ENCODE measurements at regions not wholly inside any gene's neighbourhood (a gene's known extent, or its start where the extent isn't known, plus 50 kb on each side); places are given as distances from the start of the nearest gene placed in this dataset.

DNA sequence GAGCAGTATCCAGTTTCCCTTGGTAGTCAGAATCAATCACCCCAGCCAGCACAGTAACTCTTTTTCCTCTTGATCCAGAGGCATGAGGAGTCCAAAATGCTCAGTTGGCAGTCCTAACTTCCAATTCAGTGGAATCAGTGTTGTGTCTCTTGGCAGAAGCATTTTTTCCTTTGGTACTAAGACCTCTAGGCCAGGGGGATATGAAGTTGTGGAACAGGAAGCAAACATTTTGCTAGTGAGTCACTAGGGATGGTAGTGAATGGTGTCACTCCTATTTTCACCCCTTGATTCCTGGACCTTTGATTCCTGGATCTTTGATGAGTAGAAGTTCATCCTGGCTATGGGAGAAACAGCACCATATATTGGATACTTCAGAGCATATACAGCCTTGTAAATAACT is 70.5 kb upstream of the ALDH1A3 start:
- TF ChIP-seq, protein P1, sequence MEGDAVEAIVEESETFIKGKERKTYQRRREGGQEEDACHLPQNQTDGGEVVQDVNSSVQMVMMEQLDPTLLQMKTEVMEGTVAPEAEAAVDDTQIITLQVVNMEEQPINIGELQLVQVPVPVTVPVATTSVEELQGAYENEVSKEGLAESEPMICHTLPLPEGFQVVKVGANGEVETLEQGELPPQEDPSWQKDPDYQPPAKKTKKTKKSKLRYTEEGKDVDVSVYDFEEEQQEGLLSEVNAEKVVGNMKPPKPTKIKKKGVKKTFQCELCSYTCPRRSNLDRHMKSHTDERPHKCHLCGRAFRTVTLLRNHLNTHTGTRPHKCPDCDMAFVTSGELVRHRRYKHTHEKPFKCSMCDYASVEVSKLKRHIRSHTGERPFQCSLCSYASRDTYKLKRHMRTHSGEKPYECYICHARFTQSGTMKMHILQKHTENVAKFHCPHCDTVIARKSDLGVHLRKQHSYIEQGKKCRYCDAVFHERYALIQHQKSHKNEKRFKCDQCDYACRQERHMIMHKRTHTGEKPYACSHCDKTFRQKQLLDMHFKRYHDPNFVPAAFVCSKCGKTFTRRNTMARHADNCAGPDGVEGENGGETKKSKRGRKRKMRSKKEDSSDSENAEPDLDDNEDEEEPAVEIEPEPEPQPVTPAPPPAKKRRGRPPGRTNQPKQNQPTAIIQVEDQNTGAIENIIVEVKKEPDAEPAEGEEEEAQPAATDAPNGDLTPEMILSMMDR (conservative IDR thresholded peaks at IDR 0.05): no peak
- H3K9me3 Mint-ChIP-seq: peaks cover 12% of the 10 kb centered on the region
- no peak overlapping the region for H3K4me3 Mint-ChIP-seq
- peaks cover 3% of the 10 kb centered on the region for H3K36me3 Mint-ChIP-seq (ENCODE audit: low read depth)
- H3K4me1 Mint-ChIP-seq: peaks cover 2% of the 10 kb centered on the region
- DNase-seq (ENCODE audit: low read depth, low spot score): no peak
- H3K27ac Mint-ChIP-seq (ENCODE audit: unreplicated experiment): no peak overlapping the region
- H3K27me3 Mint-ChIP-seq (ENCODE audit: low read depth): no peaks in the 10 kb centered on the region

DNA sequence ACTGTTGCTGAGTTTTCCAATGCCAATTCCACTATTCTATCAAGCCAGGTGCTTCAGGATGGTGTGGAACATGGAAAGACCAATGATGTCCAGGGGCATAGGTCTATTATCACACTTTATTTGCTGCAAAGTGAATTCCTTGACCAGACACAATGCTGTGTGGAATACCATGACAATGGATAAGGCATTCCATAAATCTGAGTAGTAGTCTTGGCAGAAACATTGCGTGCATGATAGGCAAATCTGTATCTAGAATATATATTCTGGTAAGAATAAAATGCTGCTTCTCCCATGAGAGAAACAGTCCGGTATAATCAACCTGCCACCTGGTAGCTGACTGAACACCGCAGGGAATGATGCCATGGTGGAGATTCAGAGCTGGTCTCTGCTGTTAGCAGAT is 70.0 kb upstream of the ALDH1A3 start:
- Mint-ChIP-seq H3K27me3 (ENCODE audit: low read depth) (no peaks in the 10 kb centered on the region), H3K4me3 (no peak overlapping the region), H3K4me1 (no peaks in the 10 kb centered on the region), H3K27ac (ENCODE audit: unreplicated experiment) (no peak overlapping the region), H3K36me3 (ENCODE audit: low read depth) (peaks cover 1% of the 10 kb centered on the region), H3K9me3 (peaks cover 10% of the 10 kb centered on the region)
- DNase-seq (ENCODE audit: low read depth, low spot score): no peak
- TF ChIP-seq, protein P1 (conservative IDR thresholded peaks at IDR 0.05): no peak

DNA sequence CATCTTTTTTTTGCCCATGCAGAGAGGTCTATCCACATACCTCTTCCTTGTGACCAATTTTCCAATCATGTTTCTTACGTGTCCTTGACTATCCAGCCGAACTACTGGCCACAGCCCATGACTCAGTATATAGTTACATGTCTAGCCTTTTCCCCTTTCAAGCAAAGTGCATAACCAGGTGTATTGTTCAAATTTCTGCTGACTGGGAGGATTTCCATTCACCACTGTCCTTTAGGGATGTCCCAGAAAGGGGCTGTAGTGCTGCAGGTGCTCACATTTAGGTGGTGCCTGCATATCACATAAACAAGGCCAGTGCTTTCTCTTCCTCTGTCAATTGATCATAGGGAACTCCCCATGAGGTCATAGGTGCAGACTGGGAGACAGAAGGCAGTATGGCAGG is 69.4 kb upstream of the ALDH1A3 start:
- TF ChIP-seq, protein P1 (conservative IDR thresholded peaks at IDR 0.05): no peak
- H3K27me3 Mint-ChIP-seq (ENCODE audit: low read depth): no peaks in the 10 kb centered on the region
- H3K36me3 Mint-ChIP-seq (ENCODE audit: low read depth): no peaks in the 10 kb centered on the region
- no peak overlapping the region for H3K27ac Mint-ChIP-seq (ENCODE audit: unreplicated experiment)
- no peaks in the 10 kb centered on the region for H3K4me1 Mint-ChIP-seq
- H3K4me3 Mint-ChIP-seq: no peak overlapping the region
- H3K9me3 Mint-ChIP-seq: peaks cover 9% of the 10 kb centered on the region
- DNase-seq (ENCODE audit: low read depth, low spot score): no peak

DNA sequence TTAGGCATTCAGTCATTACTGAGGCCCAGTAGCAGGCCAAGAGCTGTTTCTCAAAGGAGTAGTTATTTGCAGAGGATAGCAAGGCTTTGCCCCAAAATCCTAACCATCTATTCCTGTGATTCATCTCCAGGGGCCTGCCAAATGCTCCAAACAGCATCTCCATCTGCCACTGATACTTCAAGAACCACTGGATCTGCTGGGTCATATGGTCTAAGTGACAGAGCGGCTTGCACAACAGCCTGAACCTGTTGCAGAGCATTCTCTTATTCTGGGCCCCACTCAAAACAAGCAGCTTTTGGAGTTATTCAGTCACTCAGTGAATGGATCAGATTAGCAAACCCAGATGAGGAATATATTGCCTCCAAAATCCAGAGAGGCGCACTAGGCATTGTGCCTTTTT is 68.8 kb upstream of the ALDH1A3 start:
- peaks cover 11% of the 10 kb centered on the region for H3K9me3 Mint-ChIP-seq

DNA sequence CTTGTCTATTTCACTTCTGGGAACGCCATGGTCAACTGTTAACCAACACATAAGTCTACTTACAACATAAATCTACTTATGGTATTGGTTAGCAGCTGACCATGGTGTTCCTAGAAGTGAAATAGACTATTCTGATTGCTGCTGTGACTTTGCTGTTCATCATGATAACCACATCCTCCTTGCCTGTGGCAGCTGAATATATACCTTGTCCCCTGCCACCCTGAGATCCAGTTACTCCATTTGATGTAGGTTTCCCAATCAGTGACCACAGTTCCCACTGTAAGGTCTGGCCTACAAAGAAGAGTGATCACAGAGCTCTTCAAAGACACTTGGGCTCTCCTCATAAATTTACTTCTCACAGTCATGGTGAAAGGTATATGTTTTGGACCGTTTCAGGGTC is 66.8 kb upstream of the ALDH1A3 start:
- H3K4me1 Mint-ChIP-seq: no peaks in the 10 kb centered on the region
- TF ChIP-seq, protein P1 (conservative IDR thresholded peaks at IDR 0.05): no peak
- H3K36me3 Mint-ChIP-seq (ENCODE audit: low read depth): no peaks in the 10 kb centered on the region
- no peak overlapping the region for H3K4me3 Mint-ChIP-seq
- H3K27me3 Mint-ChIP-seq (ENCODE audit: low read depth): no peaks in the 10 kb centered on the region
- H3K9me3 Mint-ChIP-seq: peaks cover 13% of the 10 kb centered on the region
- no peak for DNase-seq (ENCODE audit: low read depth, low spot score)
- H3K27ac Mint-ChIP-seq (ENCODE audit: unreplicated experiment): no peak overlapping the region

More for the DNA sequence above, 68.8 kb upstream of the ALDH1A3 start:
- Mint-ChIP-seq H3K27ac (ENCODE audit: unreplicated experiment) (no peak overlapping the region), H3K36me3 (ENCODE audit: low read depth) (no peaks in the 10 kb centered on the region), H3K4me3 (no peak overlapping the region), H3K4me1 (no peaks in the 10 kb centered on the region), H3K27me3 (ENCODE audit: low read depth) (no peaks in the 10 kb centered on the region)
- TF ChIP-seq, protein P1 (conservative IDR thresholded peaks at IDR 0.05): no peak
- no peak for DNase-seq (ENCODE audit: low read depth, low spot score)

DNA sequence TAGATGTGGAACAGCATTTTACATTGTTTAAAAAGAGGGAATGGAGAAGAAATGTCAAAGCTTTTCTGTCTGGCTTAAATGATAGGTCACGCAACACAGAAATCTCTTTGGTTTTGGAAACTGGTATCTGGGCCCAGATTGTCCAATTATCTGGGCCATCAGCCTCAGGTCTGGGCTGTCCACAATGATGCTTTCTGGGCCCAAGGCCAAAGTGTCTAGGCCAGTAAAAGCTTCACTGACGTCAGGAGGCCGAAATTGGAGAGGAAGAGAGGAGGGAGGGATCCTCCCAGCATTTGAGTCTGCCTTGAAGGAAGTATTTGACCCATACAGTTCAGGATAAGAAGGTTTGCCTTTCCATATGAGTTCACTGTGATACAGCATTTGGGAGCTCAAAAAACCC is 60.7 kb upstream of the ALDH1A3 start:
- TF ChIP-seq, protein P1 (conservative IDR thresholded peaks at IDR 0.05): no peak
- Mint-ChIP-seq H3K27ac (ENCODE audit: unreplicated experiment) (no peak overlapping the region), H3K4me1 (no peaks in the 10 kb centered on the region), H3K4me3 (no peak overlapping the region), H3K9me3 (peaks cover 6% of the 10 kb centered on the region), H3K36me3 (ENCODE audit: low read depth) (peaks cover 6% of the 10 kb centered on the region), H3K27me3 (ENCODE audit: low read depth) (no peaks in the 10 kb centered on the region)
- DNase-seq (ENCODE audit: low read depth, low spot score): no peak

All from neural crest cell (in vitro differentiated cells).